B cell (primary cell): ENCODE measurements at regions not wholly inside any gene's neighbourhood (a gene's known extent, or its start where the extent isn't known, plus 50 kb on each side); places are given as distances from the start of the nearest gene placed in this dataset.
"Not testable (repeated sequence)": the region's sequence is repeated elsewhere in the genome, so short reads cannot be mapped to it uniquely, and the experiment has no call there.

Source experiments
- CTCF ChIP-seq: fragments of 200-600 bp; IDR thresholded peaks from one replicate; pipeline ENCODE4 v1.8.0; 2022; ENCODE audit warnings: antibody characterized with exemption, mild to moderate bottlenecking
- EZH2 ChIP-seq: IDR thresholded peaks from 2 replicates; pipeline ENCODE4 v1.6.1; 2012; ENCODE audit warnings: borderline replicate concordance, low read depth, mild to moderate bottlenecking, moderate library complexity, low read length; ENCODE audit not compliant: insufficient read depth, poor library complexity, severe bottlenecking

DNA sequence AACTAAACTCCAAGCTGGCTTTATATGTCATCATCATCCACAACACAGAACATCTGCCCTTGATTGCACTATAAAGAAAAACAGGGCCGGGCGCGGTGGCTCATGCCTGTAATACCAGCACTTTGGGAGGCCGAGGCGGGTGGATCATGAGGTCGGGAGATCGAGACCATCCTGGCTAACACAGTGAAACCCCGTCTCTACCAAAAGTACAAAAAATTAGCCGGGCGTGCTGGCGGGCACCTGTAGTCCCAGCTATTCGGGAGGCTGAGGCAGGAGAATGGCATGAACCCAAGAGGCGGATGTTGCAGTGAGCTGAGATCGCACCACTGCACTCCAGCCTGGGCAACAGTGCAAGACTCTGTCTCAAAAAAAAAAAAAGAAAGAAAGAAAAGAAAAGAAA is 290.3 kb upstream of the CELF2 start:
- TF ChIP-seq EZH2, CTCF: not testable (repeated sequence)
